K562 (cell line): ENCODE measurements at regions not wholly inside any gene's neighbourhood (a gene's known extent, or its start where the extent isn't known, plus 50 kb on each side); places are given as distances from the start of the nearest gene placed in this dataset.

Experiments used
- BHLHE40 ChIP-seq: IDR thresholded peaks from 2 replicates; pipeline ENCODE4 v1.6.1; 2011; ENCODE audit warnings: low read length, improper control_type of control experiment
- DPF2 ChIP-seq: fragments of 450-650 bp; IDR thresholded peaks from 2 replicates; pipeline ENCODE4 v1.6.1; 2016
- ILF3 ChIP-seq: fragments of 450-650 bp; IDR thresholded peaks from 2 replicates; pipeline ENCODE4 v1.6.1; 2018; ENCODE audit warnings: antibody characterized with exemption, mild to moderate bottlenecking, moderate library complexity, borderline replicate concordance
- KAT7 ChIP-seq: sonication (generic); formaldehyde crosslinking; IDR thresholded peaks from 2 replicates; pipeline ENCODE4 v1.8.0; 2022; ENCODE audit warnings: missing genetic modification reagents, mild to moderate bottlenecking, borderline replicate concordance
- MCM2 ChIP-seq: fragments of 450-650 bp; IDR thresholded peaks from 2 replicates; pipeline ENCODE4 v1.6.1; 2017; ENCODE audit warnings: low read depth, mild to moderate bottlenecking
- RBM22 ChIP-seq: fragments of 200-400 bp; formaldehyde crosslinking; IDR thresholded peaks from 2 replicates; pipeline ENCODE4 v1.6.1; 2018; ENCODE audit warnings: low read length, low read depth; ENCODE audit not compliant: poor library complexity, severe bottlenecking
- TEAD4 ChIP-seq, 2 experiments: sonication (generic) in 1 of 2; formaldehyde crosslinking in 1 of 2; IDR thresholded peaks; 2 replicates each; pipeline versions ENCODE4 v1.6.1 to v1.8.0; 2012 to 2022; ENCODE audit warnings: borderline replicate concordance in 1 of 2, inconsistent platforms in 1 of 2, low read length in 1 of 2, mild to moderate bottlenecking in 1 of 2, missing genetic modification reagents in 1 of 2
- TOE1 ChIP-seq, 2 experiments: fragments of 450-650 bp in 1 of 2; sonication (generic) in 1 of 2; formaldehyde crosslinking in 1 of 2; IDR thresholded peaks; 2 replicates each; pipeline versions ENCODE4 v1.7.1 to v1.8.0; 2016 to 2022; ENCODE audit warnings: borderline replicate concordance in 2 of 2, mild to moderate bottlenecking in 2 of 2, antibody characterized with exemption in 1 of 2, inconsistent platforms in 1 of 2, low read depth in 1 of 2, missing genetic modification reagents in 1 of 2, moderate library complexity in 1 of 2
- ZNF3 ChIP-seq: fragments of 250-450 bp; sonication (Bioruptor Pico); IDR thresholded peaks from 2 replicates; pipeline ENCODE4 v1.5.0; 2021; ENCODE audit warnings: mild to moderate bottlenecking, moderate library complexity
- TF ChIP-seq, protein P1 (sequence below), 2 experiments: fragments of 450-650 bp; formaldehyde crosslinking in 1 of 2; IDR thresholded peaks; 2 replicates each; pipeline versions ENCODE4 v1.4.0 to v1.6.1; 2014 to 2020; ENCODE audit warnings: mild to moderate bottlenecking in 2 of 2, borderline replicate concordance in 1 of 2, low read depth in 1 of 2
- TF ChIP-seq, protein P2 (sequence below): sonication (generic); formaldehyde crosslinking; IDR thresholded peaks from 2 replicates; pipeline ENCODE4 v1.5.0; 2020; ENCODE audit warnings: missing genetic modification reagents
- TF ChIP-seq, protein P3 (sequence below): sonication (generic); formaldehyde crosslinking; IDR thresholded peaks from 2 replicates; pipeline ENCODE4 v1.9.0; 2022; ENCODE audit warnings: mild to moderate bottlenecking, missing genetic modification reagents
- TF ChIP-seq, protein P4 (sequence below): fragments of 450-650 bp; formaldehyde crosslinking; IDR thresholded peaks from 2 replicates; pipeline ENCODE4 v1.4.0; 2020; ENCODE audit warnings: mild to moderate bottlenecking, mixed read lengths

DNA sequence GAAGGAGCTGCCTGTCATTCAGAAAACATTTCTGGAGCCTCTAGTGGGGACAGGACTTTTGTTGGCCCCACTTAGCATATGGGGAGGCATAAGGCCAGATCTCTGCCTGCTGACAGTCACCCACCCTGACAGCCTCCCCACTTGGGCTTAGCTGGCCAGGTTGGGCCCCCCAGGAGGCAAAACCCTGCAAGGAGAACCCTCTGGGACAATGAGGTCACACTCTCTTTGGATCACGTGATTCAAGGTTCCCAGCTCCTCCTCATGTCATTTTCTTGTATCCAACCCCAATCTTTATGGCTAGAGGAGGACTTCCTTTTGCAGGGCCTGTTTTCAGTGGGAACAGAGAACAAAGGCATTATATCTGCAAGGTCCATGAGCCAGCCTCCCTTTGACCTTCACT, 60.0 kb downstream of the NAV1 start (continued):
- TF ChIP-seq, protein P1, sequence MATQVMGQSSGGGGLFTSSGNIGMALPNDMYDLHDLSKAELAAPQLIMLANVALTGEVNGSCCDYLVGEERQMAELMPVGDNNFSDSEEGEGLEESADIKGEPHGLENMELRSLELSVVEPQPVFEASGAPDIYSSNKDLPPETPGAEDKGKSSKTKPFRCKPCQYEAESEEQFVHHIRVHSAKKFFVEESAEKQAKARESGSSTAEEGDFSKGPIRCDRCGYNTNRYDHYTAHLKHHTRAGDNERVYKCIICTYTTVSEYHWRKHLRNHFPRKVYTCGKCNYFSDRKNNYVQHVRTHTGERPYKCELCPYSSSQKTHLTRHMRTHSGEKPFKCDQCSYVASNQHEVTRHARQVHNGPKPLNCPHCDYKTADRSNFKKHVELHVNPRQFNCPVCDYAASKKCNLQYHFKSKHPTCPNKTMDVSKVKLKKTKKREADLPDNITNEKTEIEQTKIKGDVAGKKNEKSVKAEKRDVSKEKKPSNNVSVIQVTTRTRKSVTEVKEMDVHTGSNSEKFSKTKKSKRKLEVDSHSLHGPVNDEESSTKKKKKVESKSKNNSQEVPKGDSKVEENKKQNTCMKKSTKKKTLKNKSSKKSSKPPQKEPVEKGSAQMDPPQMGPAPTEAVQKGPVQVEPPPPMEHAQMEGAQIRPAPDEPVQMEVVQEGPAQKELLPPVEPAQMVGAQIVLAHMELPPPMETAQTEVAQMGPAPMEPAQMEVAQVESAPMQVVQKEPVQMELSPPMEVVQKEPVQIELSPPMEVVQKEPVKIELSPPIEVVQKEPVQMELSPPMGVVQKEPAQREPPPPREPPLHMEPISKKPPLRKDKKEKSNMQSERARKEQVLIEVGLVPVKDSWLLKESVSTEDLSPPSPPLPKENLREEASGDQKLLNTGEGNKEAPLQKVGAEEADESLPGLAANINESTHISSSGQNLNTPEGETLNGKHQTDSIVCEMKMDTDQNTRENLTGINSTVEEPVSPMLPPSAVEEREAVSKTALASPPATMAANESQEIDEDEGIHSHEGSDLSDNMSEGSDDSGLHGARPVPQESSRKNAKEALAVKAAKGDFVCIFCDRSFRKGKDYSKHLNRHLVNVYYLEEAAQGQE (IDR thresholded peaks at IDR 0.05; ENCODE audit: borderline replicate concordance) = 0 out of 2 replicates have a peak, but pooled peaks have one; percentile 16
- TF ChIP-seq, protein P1 (CRISPR knock-in tag; IDR thresholded peaks at IDR 0.05; ENCODE audit: low read depth) = no peak
- TF ChIP-seq ZNF3 (CRISPR knock-in tag) = no peak
- TF ChIP-seq RBM22 = no peak
- no peak for TF ChIP-seq TEAD4 (IDR thresholded peaks at IDR 0.05; ENCODE audit: low read length)
- TF ChIP-seq TEAD4 (CRISPR knock-in tag; IDR thresholded peaks at IDR 0.05; ENCODE audit: borderline replicate concordance) = no peak
- TF ChIP-seq DPF2 = no peak
- TF ChIP-seq ILF3 = no peak
- no peak for TF ChIP-seq MCM2
- TF ChIP-seq, protein P2, sequence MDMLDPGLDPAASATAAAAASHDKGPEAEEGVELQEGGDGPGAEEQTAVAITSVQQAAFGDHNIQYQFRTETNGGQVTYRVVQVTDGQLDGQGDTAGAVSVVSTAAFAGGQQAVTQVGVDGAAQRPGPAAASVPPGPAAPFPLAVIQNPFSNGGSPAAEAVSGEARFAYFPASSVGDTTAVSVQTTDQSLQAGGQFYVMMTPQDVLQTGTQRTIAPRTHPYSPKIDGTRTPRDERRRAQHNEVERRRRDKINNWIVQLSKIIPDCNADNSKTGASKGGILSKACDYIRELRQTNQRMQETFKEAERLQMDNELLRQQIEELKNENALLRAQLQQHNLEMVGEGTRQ (CRISPR knock-in tag) = peak; percentile 69
- peak; percentile 93 for TF ChIP-seq TOE1 (IDR thresholded peaks at IDR 0.05; ENCODE audit: borderline replicate concordance)
- no peak for TF ChIP-seq TOE1 (CRISPR knock-in tag; IDR thresholded peaks at IDR 0.05; ENCODE audit: borderline replicate concordance, low read depth)
- TF ChIP-seq BHLHE40 = peak; percentile 52
- TF ChIP-seq, protein P3, sequence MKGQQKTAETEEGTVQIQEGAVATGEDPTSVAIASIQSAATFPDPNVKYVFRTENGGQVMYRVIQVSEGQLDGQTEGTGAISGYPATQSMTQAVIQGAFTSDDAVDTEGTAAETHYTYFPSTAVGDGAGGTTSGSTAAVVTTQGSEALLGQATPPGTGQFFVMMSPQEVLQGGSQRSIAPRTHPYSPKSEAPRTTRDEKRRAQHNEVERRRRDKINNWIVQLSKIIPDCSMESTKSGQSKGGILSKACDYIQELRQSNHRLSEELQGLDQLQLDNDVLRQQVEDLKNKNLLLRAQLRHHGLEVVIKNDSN (CRISPR knock-in tag) = peak; percentile 71
- TF ChIP-seq KAT7 (CRISPR knock-in tag) = peak; percentile 40; the same call in 1 of the 2 replicates
- TF ChIP-seq, protein P4, sequence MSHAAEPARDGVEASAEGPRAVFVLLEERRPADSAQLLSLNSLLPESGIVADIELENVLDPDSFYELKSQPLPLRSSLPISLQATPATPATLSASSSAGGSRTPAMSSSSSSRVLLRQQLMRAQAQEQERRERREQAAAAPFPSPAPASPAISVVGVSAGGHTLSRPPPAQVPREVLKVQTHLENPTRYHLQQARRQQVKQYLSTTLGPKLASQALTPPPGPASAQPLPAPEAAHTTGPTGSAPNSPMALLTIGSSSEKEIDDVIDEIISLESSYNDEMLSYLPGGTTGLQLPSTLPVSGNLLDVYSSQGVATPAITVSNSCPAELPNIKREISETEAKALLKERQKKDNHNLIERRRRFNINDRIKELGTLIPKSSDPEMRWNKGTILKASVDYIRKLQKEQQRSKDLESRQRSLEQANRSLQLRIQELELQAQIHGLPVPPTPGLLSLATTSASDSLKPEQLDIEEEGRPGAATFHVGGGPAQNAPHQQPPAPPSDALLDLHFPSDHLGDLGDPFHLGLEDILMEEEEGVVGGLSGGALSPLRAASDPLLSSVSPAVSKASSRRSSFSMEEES (CRISPR knock-in tag) = peak; percentile 98
